Panc1 (cell line): ENCODE measurements at regions not wholly inside any gene's neighbourhood (a gene's known extent, or its start where the extent isn't known, plus 50 kb on each side); places are given as distances from the start of the nearest gene placed in this dataset.

Experiments used
- ATAC-seq: fragments of 200-7000 bp; cut with Tn5 transposase; 2 replicates; pipeline ENCODE4 v1.9.1; 2020; ENCODE audit warnings: mild to moderate bottlenecking, moderate library complexity
- BruUV-seq: library from RNA; stranded (reverse); fragments of 400-500 nt; replicated peaks from 2 replicates; lab custom pipeline; 2021; lab: Mats Ljungman, UMichigan
- CTCF ChIA-PET: fragments of 300-600 bp; sonication (Branson Sonifier 250); formaldehyde crosslinking; loops from one replicate; lab custom pipeline; 2022; ENCODE audit warnings: antibody characterized with exemption; lab: Charles Lee
- POLR2A ChIA-PET: fragments of 300-600 bp; sonication (Branson Sonifier 250); formaldehyde crosslinking; loops from one replicate; lab custom pipeline; 2022; ENCODE audit warnings: antibody characterized with exemption; lab: Charles Lee
- DNase-seq: peaks from one replicate; pipeline ENCODE4 v3.0.0-alpha.2; 2010; ENCODE audit warnings: low read depth, low spot score
- H3K27ac ChIP-seq: 2 replicates; pipeline ENCODE4 v1.5.1; 2011; ENCODE audit warnings: mild to moderate bottlenecking, low read length, inconsistent platforms
- H3K27me3 ChIP-seq: fragments of 200-500 bp; sonication (Bioruptor generic); 2 replicates; pipeline ENCODE4 v1.6.0; 2014; ENCODE audit warnings: low read length, inconsistent platforms; ENCODE audit not compliant: control insufficient read depth, insufficient read depth
- H3K36me3 ChIP-seq: fragments of 200-500 bp; sonication (Bioruptor generic); 2 replicates; pipeline ENCODE4 v1.5.1; 2014; ENCODE audit warnings: inconsistent platforms, mild to moderate bottlenecking, low read length, moderate library complexity; ENCODE audit not compliant: control insufficient read depth, insufficient read depth
- H3K4me1 ChIP-seq: 2 replicates; pipeline ENCODE4 v1.5.1; 2011; ENCODE audit warnings: inconsistent platforms, mild to moderate bottlenecking, low read length, moderate library complexity; ENCODE audit not compliant: control insufficient read depth, insufficient read depth
- H3K4me3 ChIP-seq, 2 experiments: 2 replicates each; pipeline ENCODE4 v1.5.1; 2011 to 2012; ENCODE audit warnings: low read depth in 2 of 2, low read length in 2 of 2, mild to moderate bottlenecking in 2 of 2, inconsistent platforms in 1 of 2, moderate library complexity in 1 of 2
- H3K9me3 ChIP-seq: fragments of 200-500 bp; sonication (Bioruptor generic); 2 replicates; pipeline ENCODE4 v1.5.1; 2014; ENCODE audit warnings: low read depth, mild to moderate bottlenecking, inconsistent platforms, low read length, moderate library complexity; ENCODE audit not compliant: control insufficient read depth, insufficient read depth
- POLR2AphosphoS5 ChIP-seq: IDR thresholded peaks from 2 replicates; pipeline ENCODE4 v1.6.1; 2012; ENCODE audit warnings: mild to moderate bottlenecking, low read depth, low read length, moderate library complexity
- SIN3A ChIP-seq: IDR thresholded peaks from 2 replicates; pipeline ENCODE4 v1.6.1; 2012; ENCODE audit warnings: low read depth, mild to moderate bottlenecking, low read length, moderate library complexity, borderline replicate concordance; ENCODE audit not compliant: insufficient read depth
- TCF7L2 ChIP-seq: IDR thresholded peaks from 2 replicates; pipeline ENCODE4 v1.6.1; 2011; ENCODE audit warnings: mild to moderate bottlenecking, low read depth, low read length, inconsistent platforms
- in situ Hi-C: cut with HindIII; loops from 2 replicates; pipeline ENCODE4 v1.10.0; 2016; ENCODE audit warnings: low sequenced_read_pairs, low pct_unique_long_range_greater_than_20kb
- intact Hi-C: fragments of 100-400 bp; cut with micrococcal nuclease; formaldehyde crosslinking; loops from one replicate; pipeline ENCODE4 v1.10.0; 2022; ENCODE audit not compliant: unreplicated experiment
- TF ChIP-seq, protein P1 (sequence below): fragments of 450-650 bp; IDR thresholded peaks from 2 replicates; pipeline ENCODE4 v1.5.1; 2017; ENCODE audit warnings: mild to moderate bottlenecking
- TF ChIP-seq, protein P2 (sequence below), 2 experiments: IDR thresholded peaks; 2 replicates each; pipeline ENCODE4 v1.6.1; 2011 to 2012; ENCODE audit warnings: low read depth in 2 of 2, control low read depth in 1 of 2, low read length in 1 of 2, mild to moderate bottlenecking in 1 of 2, moderate library complexity in 1 of 2; ENCODE audit not compliant: insufficient read depth in 1 of 2

DNA sequence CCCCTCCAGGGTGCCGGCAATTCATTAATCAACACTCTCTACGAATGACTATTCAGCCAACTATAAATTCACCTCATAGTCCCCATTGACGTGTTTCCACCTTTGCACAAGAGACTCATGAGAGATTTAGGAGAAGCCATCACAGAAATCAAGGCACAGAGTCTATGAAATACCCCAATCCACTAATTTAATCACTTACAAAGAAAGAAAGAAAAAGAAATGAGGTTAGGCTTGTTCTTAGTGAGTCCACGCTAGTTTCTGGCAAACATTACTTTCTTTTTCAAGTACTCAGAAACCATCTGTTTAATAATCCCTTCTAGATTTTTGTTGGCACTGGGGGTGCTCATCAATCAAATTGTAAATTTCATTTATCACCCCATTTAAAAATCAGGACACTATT, 125.2 kb upstream of the ADPGK start:
- Histone ChIP-seq H3K4me1 (no peaks in the 10 kb centered on the region), H3K9me3 (no peaks in the 10 kb centered on the region), H3K36me3 (no peaks in the 10 kb centered on the region), H3K4me3 (no peak overlapping the region), H3K27me3 (no peaks in the 10 kb centered on the region), H3K27ac (no peak overlapping the region)
- intact Hi-C loops (no loop called here), in situ Hi-C loops (no loop called here)
- ChIA-PET CTCF (no interaction called here), POLR2A (no interaction called here)
- BruUV-seq, result no TSS peak
- no peak for TF ChIP-seq POLR2AphosphoS5
- TF ChIP-seq, protein P1, sequence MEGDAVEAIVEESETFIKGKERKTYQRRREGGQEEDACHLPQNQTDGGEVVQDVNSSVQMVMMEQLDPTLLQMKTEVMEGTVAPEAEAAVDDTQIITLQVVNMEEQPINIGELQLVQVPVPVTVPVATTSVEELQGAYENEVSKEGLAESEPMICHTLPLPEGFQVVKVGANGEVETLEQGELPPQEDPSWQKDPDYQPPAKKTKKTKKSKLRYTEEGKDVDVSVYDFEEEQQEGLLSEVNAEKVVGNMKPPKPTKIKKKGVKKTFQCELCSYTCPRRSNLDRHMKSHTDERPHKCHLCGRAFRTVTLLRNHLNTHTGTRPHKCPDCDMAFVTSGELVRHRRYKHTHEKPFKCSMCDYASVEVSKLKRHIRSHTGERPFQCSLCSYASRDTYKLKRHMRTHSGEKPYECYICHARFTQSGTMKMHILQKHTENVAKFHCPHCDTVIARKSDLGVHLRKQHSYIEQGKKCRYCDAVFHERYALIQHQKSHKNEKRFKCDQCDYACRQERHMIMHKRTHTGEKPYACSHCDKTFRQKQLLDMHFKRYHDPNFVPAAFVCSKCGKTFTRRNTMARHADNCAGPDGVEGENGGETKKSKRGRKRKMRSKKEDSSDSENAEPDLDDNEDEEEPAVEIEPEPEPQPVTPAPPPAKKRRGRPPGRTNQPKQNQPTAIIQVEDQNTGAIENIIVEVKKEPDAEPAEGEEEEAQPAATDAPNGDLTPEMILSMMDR, result no peak
- TF ChIP-seq TCF7L2, result no peak
- TF ChIP-seq, protein P2, sequence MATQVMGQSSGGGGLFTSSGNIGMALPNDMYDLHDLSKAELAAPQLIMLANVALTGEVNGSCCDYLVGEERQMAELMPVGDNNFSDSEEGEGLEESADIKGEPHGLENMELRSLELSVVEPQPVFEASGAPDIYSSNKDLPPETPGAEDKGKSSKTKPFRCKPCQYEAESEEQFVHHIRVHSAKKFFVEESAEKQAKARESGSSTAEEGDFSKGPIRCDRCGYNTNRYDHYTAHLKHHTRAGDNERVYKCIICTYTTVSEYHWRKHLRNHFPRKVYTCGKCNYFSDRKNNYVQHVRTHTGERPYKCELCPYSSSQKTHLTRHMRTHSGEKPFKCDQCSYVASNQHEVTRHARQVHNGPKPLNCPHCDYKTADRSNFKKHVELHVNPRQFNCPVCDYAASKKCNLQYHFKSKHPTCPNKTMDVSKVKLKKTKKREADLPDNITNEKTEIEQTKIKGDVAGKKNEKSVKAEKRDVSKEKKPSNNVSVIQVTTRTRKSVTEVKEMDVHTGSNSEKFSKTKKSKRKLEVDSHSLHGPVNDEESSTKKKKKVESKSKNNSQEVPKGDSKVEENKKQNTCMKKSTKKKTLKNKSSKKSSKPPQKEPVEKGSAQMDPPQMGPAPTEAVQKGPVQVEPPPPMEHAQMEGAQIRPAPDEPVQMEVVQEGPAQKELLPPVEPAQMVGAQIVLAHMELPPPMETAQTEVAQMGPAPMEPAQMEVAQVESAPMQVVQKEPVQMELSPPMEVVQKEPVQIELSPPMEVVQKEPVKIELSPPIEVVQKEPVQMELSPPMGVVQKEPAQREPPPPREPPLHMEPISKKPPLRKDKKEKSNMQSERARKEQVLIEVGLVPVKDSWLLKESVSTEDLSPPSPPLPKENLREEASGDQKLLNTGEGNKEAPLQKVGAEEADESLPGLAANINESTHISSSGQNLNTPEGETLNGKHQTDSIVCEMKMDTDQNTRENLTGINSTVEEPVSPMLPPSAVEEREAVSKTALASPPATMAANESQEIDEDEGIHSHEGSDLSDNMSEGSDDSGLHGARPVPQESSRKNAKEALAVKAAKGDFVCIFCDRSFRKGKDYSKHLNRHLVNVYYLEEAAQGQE (IDR thresholded peaks at IDR 0.05; ENCODE audit: insufficient read depth in 1 of 2, low read depth in 2 of 2, low read length in 1 of 2), result no peak
- TF ChIP-seq SIN3A, result no peak
- DNase-seq (no peak), ATAC-seq (no peak)

DNA sequence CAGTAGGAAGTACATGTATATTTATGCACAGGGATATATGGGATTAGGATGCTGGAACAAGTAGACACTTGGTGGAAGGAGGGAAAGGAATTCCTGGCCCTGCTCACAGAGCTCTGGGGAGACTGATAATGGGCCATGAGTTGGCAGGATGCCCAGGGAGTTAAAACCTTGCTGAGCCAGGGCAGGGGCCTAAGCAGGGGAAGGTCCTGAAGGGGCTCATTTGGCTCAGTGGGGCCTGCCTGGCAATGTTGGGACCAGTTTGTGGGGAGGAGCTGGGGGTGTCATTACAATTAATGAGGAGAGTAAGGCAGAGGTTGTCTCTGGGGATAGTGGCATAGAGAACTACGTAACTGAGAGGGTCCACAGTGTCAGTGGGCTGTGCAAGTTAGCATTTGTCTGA, 124.2 kb upstream of the ADPGK start:
- ATAC-seq (no peak), DNase-seq (no peak)
- intact Hi-C loops (no loop called here), in situ Hi-C loops (no loop called here)
- Histone ChIP-seq H3K4me1 (no peaks in the 10 kb centered on the region), H3K27me3 (peaks cover 5% of the 10 kb centered on the region; the same call in 1 of the 2 replicates), H3K9me3 (no peaks in the 10 kb centered on the region), H3K36me3 (no peaks in the 10 kb centered on the region), H3K4me3 (no peak overlapping the region), H3K27ac (no peak overlapping the region)
- POLR2A ChIA-PET, result no interaction called here
- BruUV-seq, result no TSS peak
- CTCF ChIA-PET, result no interaction called here
- TF ChIP-seq SIN3A, result no peak
- no peak for TF ChIP-seq POLR2AphosphoS5

DNA sequence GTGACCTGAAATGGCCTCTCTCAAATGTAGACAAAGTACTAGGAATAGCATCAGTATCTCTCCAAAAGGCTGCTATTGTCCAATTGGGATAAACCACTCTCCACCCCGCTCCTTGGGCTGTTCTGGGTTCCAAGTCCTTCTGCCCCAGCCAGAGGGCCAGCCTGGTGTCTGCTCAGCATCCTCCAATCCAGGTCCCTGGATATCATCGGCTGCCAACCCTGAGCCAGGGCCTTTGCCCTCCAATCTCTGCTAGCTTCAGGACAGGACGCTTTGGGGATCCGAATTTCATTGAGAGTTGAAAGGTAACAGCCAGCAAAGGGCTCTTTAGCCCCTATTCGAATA, 119.3 kb upstream of the ADPGK start:
- in situ Hi-C loops (no loop called here), intact Hi-C loops (no loop called here)
- Histone ChIP-seq H3K4me3 (no peak overlapping the region), H3K27me3 (peaks cover 5% of the 10 kb centered on the region; the same call in 1 of the 2 replicates), H3K27ac (no peak overlapping the region), H3K9me3 (no peaks in the 10 kb centered on the region), H3K36me3 (no peaks in the 10 kb centered on the region), H3K4me1 (no peaks in the 10 kb centered on the region)
- TF ChIP-seq, protein P2 (IDR thresholded peaks at IDR 0.05; ENCODE audit: insufficient read depth in 1 of 2, low read depth in 2 of 2, low read length in 1 of 2), result no peak
- TF ChIP-seq SIN3A (no peak), TCF7L2 (no peak), POLR2AphosphoS5 (no peak)
- TF ChIP-seq, protein P1, result no peak
- BruUV-seq, result no TSS peak
- DNase-seq, result no peak
- ChIA-PET CTCF (no interaction called here), POLR2A (no interaction called here)
- 0 out of 2 replicates have a peak, but pooled peaks have one; percentile 30 for ATAC-seq
